ENCODE measurements at regions not wholly inside any gene's neighbourhood (a gene's known extent, or its start where the extent isn't known, plus 50 kb on each side); places are given as distances from the start of the nearest gene placed in this dataset.
A peak's percentile ranks its signal among the peaks of the same experiment; 100 is the strongest.

DNA sequence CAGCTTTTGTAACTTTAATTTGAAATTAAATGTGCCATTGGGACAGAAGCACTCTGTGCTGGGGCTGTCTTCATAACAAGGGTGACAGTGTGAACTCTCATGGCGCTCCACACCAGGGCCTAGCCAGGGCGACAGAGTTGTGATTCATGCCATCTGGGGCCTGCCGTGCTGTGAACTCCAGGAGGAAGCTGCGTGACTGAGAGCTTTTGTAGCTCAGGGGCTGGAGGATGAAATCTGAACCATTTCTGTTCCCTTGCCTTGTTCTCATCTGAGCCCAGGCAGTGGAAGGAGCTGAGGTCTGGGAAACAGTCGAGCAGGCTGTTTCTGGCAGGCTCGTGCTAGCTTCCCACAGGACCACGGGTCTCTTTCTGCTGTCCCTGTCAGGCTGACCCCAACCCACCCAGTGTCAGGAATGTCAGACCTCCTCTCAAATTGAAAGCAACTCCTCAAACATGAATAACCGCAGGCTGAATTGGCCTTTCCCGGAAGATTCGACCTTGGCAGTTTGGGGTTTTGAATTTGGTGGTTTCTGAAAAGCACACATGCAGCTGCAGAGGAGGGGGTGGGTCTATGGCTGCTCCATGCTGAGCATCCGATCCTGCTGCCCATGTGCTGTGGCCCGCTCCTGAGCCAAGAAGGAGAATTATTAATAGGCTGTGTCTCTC, 69.2 kb upstream of the RPS23 start:
- H3K27me3 ChIP-seq (ENCODE audit: control insufficient read depth in 2 of 2, insufficient read depth in 2 of 2, low read length in 2 of 2) = no peaks in the 10 kb centered on the region
- no peaks in the 10 kb centered on the region for H3K4me1 ChIP-seq (ENCODE audit: control insufficient read depth in 2 of 2, insufficient read depth in 2 of 2, low read length in 2 of 2)
- H3K27ac Mint-ChIP-seq = peak overlapping the region in 1 of 9 donors; percentile 25
- H3K27me3 Mint-ChIP-seq = peaks cover 2 to 17% (median 11%) of the 10 kb centered on the region in 5 donors
- H3K9me3 ChIP-seq (ENCODE audit: control insufficient read depth in 2 of 3, low read length in 3 of 3) = no peaks in the 10 kb centered on the region
- H3K4me3 ChIP-seq (ENCODE audit: low read length) = no peak overlapping the region
- peak overlapping the region in 1 of 10 donors; percentile 38 for H3K4me3 Mint-ChIP-seq
- H3K36me3 ChIP-seq (ENCODE audit: control insufficient read depth in 2 of 3, insufficient read depth in 3 of 3, low read length in 3 of 3) = no peaks in the 10 kb centered on the region
- peaks cover 0 to 2% (median 0%) of the 10 kb centered on the region in 5 donors for H3K36me3 Mint-ChIP-seq
- peaks cover 0 to 39% (median 0%) of the 10 kb centered on the region in 7 donors for H3K4me1 Mint-ChIP-seq
- H3K9me3 Mint-ChIP-seq = no peaks in the 10 kb centered on the region
- DNase-seq (no peak), ATAC-seq (no peak)
- CTCF ChIA-PET = interaction anchor here (1.4 kb wide), 1 partner anchor 21 kb away, joined by 3 read pairs; no protein-coding TSS in a partner anchor
- POLR2A ChIA-PET = no interaction called here
- no peak overlapping the region for H3K27ac ChIP-seq (ENCODE audit: low read depth, low read length)
- intact Hi-C loops (cut with micrococcal nuclease) = loop anchor here in 1 of 2 donors (1.0 kb wide), 1 partner anchor 35 kb away; no protein-coding TSS in a partner anchor

DNA sequence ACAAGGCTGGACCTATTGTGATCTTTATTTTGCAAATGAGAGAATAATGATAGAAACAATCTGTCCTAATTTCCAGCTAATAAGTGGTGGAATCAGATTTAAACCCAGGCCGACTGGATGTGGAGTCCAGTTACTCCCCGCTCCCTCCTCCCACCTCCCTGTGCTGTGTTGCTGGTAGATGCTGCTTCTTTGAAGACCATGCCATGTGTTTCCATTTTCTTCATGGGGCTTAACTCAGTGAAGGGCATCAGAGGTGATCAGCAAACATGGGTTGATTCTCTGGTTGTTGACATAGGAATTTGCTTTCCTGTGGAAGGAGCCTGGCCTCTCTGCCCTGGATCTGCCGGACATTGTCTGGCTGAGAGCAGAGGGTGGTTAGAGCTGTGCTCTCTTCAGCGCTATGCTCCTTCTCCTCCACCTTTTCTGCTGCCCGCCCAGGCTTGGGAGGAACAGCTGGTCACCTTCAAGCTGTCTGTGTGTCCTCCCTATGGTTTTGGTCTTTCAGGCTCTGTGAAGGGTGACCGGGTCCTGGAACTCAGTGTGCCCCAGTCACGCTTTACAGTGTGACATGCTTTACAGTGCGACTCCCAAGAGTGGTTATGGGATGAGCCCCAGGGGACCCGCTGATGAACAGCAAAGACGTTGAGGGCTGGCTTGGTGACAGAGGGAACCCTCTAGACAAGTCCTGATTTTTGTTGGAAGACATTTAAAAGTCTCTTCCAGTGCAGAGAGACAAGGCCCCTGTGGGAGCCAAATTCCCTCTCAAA, 68.4 kb upstream of the RPS23 start:
- CTCF ChIA-PET = interaction anchor here (1.4 kb wide), 1 partner anchor 22 kb away, joined by 3 read pairs; no protein-coding TSS in a partner anchor
- no peak overlapping the region for H3K27ac Mint-ChIP-seq
- ATAC-seq = no peak
- no peaks in the 10 kb centered on the region for H3K9me3 Mint-ChIP-seq
- Histone ChIP-seq H3K9me3 (ENCODE audit: control insufficient read depth in 2 of 3, low read length in 3 of 3) (no peaks in the 10 kb centered on the region), H3K4me1 (ENCODE audit: control insufficient read depth in 2 of 2, insufficient read depth in 2 of 2, low read length in 2 of 2) (no peaks in the 10 kb centered on the region), H3K4me3 (ENCODE audit: low read length) (no peak overlapping the region), H3K27me3 (ENCODE audit: control insufficient read depth in 2 of 2, insufficient read depth in 2 of 2, low read length in 2 of 2) (no peaks in the 10 kb centered on the region), H3K27ac (ENCODE audit: low read depth, low read length) (no peak overlapping the region), H3K36me3 (ENCODE audit: control insufficient read depth in 2 of 3, insufficient read depth in 3 of 3, low read length in 3 of 3) (no peaks in the 10 kb centered on the region)
- peaks cover 0 to 36% (median 0%) of the 10 kb centered on the region in 7 donors for H3K4me1 Mint-ChIP-seq
- intact Hi-C loops (cut with micrococcal nuclease) = loop anchor here in 1 of 2 donors (1.0 kb wide), 1 partner anchor 34 kb away; no protein-coding TSS in a partner anchor
- H3K4me3 Mint-ChIP-seq = no peak overlapping the region
- POLR2A ChIA-PET = no interaction called here
- H3K27me3 Mint-ChIP-seq = peaks cover 2 to 17% (median 11%) of the 10 kb centered on the region in 5 donors
- peaks cover 0 to 2% (median 0%) of the 10 kb centered on the region in 5 donors for H3K36me3 Mint-ChIP-seq
- DNase-seq = no peak

DNA sequence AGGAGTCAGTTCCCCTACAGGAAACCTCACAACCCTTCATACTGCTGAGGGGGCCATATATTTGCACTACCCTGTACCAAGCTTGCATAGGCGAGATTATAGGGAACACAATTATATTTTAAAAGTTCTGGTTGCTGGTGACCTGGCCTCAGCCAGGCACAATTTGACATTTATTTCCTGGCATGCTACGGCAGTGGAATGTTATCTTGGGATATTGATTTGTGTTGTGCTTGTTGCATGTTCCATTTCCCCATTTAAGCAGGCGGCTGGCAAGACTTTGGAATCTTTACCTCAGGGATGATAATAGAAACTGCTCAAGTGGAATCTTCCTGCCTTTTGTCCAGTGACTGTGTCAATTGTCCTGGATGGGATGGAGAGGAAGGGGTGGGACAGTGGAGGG, 67.0 kb upstream of the RPS23 start:
- no peak for DNase-seq
- H3K4me3 Mint-ChIP-seq = no peak overlapping the region
- no peak overlapping the region for H3K27ac ChIP-seq (ENCODE audit: low read depth, low read length)
- H3K4me1 ChIP-seq (ENCODE audit: control insufficient read depth in 2 of 2, insufficient read depth in 2 of 2, low read length in 2 of 2) = no peaks in the 10 kb centered on the region
- POLR2A ChIA-PET = no interaction called here
- no peak for ATAC-seq
- no peaks in the 10 kb centered on the region for H3K27me3 ChIP-seq (ENCODE audit: control insufficient read depth in 2 of 2, insufficient read depth in 2 of 2, low read length in 2 of 2)
- intact Hi-C loops (cut with micrococcal nuclease) = no loop called here
- peaks cover 2 to 25% (median 19%) of the 10 kb centered on the region in 5 donors for H3K27me3 Mint-ChIP-seq
- H3K36me3 ChIP-seq (ENCODE audit: control insufficient read depth in 2 of 3, insufficient read depth in 3 of 3, low read length in 3 of 3) = no peaks in the 10 kb centered on the region
- H3K9me3 Mint-ChIP-seq = no peaks in the 10 kb centered on the region
- H3K4me3 ChIP-seq (ENCODE audit: low read length) = no peak overlapping the region
- no peaks in the 10 kb centered on the region for H3K9me3 ChIP-seq (ENCODE audit: control insufficient read depth in 2 of 3, low read length in 3 of 3)
- H3K4me1 Mint-ChIP-seq = peaks cover 0 to 47% (median 0%) of the 10 kb centered on the region in 7 donors
- peaks cover 0 to 4% (median 0%) of the 10 kb centered on the region in 5 donors for H3K36me3 Mint-ChIP-seq
- peak overlapping the region in 1 of 9 donors; percentile 25 for H3K27ac Mint-ChIP-seq
- CTCF ChIA-PET = no interaction called here

DNA sequence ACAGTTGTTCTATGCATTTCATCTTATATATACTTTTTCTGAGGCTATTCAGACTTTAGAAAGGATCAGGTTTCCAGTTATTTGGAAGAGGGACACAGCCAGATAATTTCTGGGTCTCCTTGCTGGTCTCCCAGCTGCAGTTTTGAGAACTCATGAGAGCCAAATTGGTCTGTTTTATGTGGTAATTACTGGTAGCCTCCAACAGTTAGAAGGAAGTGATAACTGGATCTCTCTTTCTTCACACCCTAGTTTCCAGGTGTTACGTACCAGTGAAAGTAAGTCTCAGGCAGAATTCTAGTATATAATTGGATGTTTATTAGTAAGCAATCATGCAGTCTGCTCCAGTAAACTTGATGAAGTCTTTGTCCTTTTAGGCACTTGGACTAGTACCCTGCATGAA, 63.2 kb upstream of the RPS23 start:
- intact Hi-C loops (cut with micrococcal nuclease) = no loop called here
- no peaks in the 10 kb centered on the region for H3K27me3 ChIP-seq (ENCODE audit: control insufficient read depth in 2 of 2, insufficient read depth in 2 of 2, low read length in 2 of 2)
- Mint-ChIP-seq H3K36me3 (peaks cover 0 to 4% (median 0%) of the 10 kb centered on the region in 5 donors), H3K4me1 (peaks cover 0 to 26% (median 0%) of the 10 kb centered on the region in 7 donors), H3K27ac (peak overlapping the region in 1 of 9 donors; percentile 4), H3K9me3 (no peaks in the 10 kb centered on the region), H3K27me3 (peaks cover 2 to 27% (median 24%) of the 10 kb centered on the region in 5 donors), H3K4me3 (no peak overlapping the region)
- no peak overlapping the region for H3K27ac ChIP-seq (ENCODE audit: low read depth, low read length)
- CTCF ChIA-PET = no interaction called here
- no peaks in the 10 kb centered on the region for H3K36me3 ChIP-seq (ENCODE audit: control insufficient read depth in 2 of 3, insufficient read depth in 3 of 3, low read length in 3 of 3)
- DNase-seq (no peak), ATAC-seq (no peak)
- H3K4me1 ChIP-seq (ENCODE audit: control insufficient read depth in 2 of 2, insufficient read depth in 2 of 2, low read length in 2 of 2) = no peaks in the 10 kb centered on the region
- no peaks in the 10 kb centered on the region for H3K9me3 ChIP-seq (ENCODE audit: control insufficient read depth in 2 of 3, low read length in 3 of 3)
- H3K4me3 ChIP-seq (ENCODE audit: low read length) = no peak overlapping the region
- POLR2A ChIA-PET = no interaction called here

DNA sequence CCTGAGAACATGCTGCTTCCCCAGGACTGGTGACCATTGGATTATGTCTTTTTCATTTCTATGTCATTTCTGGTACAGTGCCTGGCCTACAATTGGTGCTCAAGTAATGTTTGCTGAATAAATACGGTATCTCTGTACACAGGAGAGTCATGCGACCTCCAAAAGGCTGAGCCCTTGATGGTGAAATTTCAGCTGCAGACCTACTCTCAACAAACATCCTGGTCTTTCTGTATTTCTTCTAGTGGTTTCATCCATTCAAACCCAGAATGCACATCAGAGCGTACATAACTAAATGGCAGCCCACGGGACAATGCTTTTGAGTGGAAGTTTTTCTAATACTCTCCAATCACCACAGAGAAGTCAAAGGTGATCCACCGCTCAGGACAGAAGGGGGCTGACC, 62.6 kb upstream of the RPS23 start:
- H3K9me3 Mint-ChIP-seq = no peaks in the 10 kb centered on the region
- no peak overlapping the region for H3K4me3 ChIP-seq (ENCODE audit: low read length)
- H3K36me3 ChIP-seq (ENCODE audit: control insufficient read depth in 2 of 3, insufficient read depth in 3 of 3, low read length in 3 of 3) = no peaks in the 10 kb centered on the region
- H3K27ac ChIP-seq (ENCODE audit: low read depth, low read length) = no peak overlapping the region
- H3K36me3 Mint-ChIP-seq = peaks cover 0 to 4% (median 0%) of the 10 kb centered on the region in 5 donors
- intact Hi-C loops (cut with micrococcal nuclease) = no loop called here
- ChIA-PET POLR2A (no interaction called here), CTCF (interaction anchor here (0.7 kb wide), 1 partner anchor 1167 kb away, joined by 4 read pairs; no protein-coding TSS in a partner anchor)
- peaks cover 2 to 27% (median 24%) of the 10 kb centered on the region in 5 donors for H3K27me3 Mint-ChIP-seq
- H3K4me1 ChIP-seq (ENCODE audit: control insufficient read depth in 2 of 2, insufficient read depth in 2 of 2, low read length in 2 of 2) = no peaks in the 10 kb centered on the region
- ATAC-seq (no peak), DNase-seq (no peak)
- peaks cover 0 to 23% (median 0%) of the 10 kb centered on the region in 7 donors for H3K4me1 Mint-ChIP-seq
- H3K9me3 ChIP-seq (ENCODE audit: control insufficient read depth in 2 of 3, low read length in 3 of 3) = no peaks in the 10 kb centered on the region
- no peak overlapping the region for H3K4me3 Mint-ChIP-seq
- no peak overlapping the region for H3K27ac Mint-ChIP-seq
- H3K27me3 ChIP-seq (ENCODE audit: control insufficient read depth in 2 of 2, insufficient read depth in 2 of 2, low read length in 2 of 2) = no peaks in the 10 kb centered on the region

DNA sequence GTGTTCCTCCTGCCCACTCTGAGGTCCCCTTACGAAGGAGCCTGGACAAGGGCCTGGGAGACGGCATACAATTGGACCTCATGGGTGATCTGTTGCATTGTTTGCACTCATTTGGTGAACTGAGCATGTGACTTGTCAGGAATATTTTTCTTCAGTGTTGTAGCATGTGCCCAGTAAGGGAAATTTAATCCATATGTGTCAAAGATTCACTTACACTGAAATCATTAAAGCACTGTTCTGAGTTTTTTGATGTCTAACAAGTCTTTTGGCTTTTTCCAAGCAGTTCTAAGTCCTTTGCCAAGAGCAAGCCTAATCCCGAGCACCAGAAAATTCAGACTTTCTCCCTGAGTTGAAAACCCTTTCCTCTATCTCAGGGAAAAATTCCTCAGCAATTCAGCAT, 61.6 kb upstream of the RPS23 start:
- DNase-seq = no peak
- peaks cover 0 to 20% (median 0%) of the 10 kb centered on the region in 7 donors for H3K4me1 Mint-ChIP-seq
- H3K27me3 ChIP-seq (ENCODE audit: control insufficient read depth in 2 of 2, insufficient read depth in 2 of 2, low read length in 2 of 2) = no peaks in the 10 kb centered on the region
- ChIA-PET POLR2A (no interaction called here), CTCF (no interaction called here)
- no peak overlapping the region for H3K27ac Mint-ChIP-seq
- peaks cover 0 to 4% (median 0%) of the 10 kb centered on the region in 5 donors for H3K36me3 Mint-ChIP-seq
- no peak overlapping the region for H3K4me3 Mint-ChIP-seq
- H3K4me3 ChIP-seq (ENCODE audit: low read length) = no peak overlapping the region
- H3K27ac ChIP-seq (ENCODE audit: low read depth, low read length) = no peak overlapping the region
- no peak for ATAC-seq
- no peaks in the 10 kb centered on the region for H3K9me3 Mint-ChIP-seq
- no peaks in the 10 kb centered on the region for H3K9me3 ChIP-seq (ENCODE audit: control insufficient read depth in 2 of 3, low read length in 3 of 3)
- intact Hi-C loops (cut with micrococcal nuclease) = no loop called here
- H3K36me3 ChIP-seq (ENCODE audit: control insufficient read depth in 2 of 3, insufficient read depth in 3 of 3, low read length in 3 of 3) = no peaks in the 10 kb centered on the region
- no peaks in the 10 kb centered on the region for H3K4me1 ChIP-seq (ENCODE audit: control insufficient read depth in 2 of 2, insufficient read depth in 2 of 2, low read length in 2 of 2)
- H3K27me3 Mint-ChIP-seq = peaks cover 2 to 20% (median 18%) of the 10 kb centered on the region in 5 donors
